K562 (cell line): ENCODE measurements at regions not wholly inside any gene's neighbourhood (a gene's known extent, or its start where the extent isn't known, plus 50 kb on each side); places are given as distances from the start of the nearest gene placed in this dataset.

Source experiments
- ATAC-seq: fragments of 200-7000 bp; cut with Tn5 transposase; 3 replicates; pipeline ENCODE4 v1.9.1; 2020; ENCODE audit warnings: moderate library complexity
- BruUV-seq: library from RNA; stranded (reverse); fragments of 400-500 nt; replicated peaks from 2 replicates; lab custom pipeline; 2021; lab: Mats Ljungman, UMichigan
- CTCF ChIA-PET: fragments of 300-600 bp; formaldehyde crosslinking; extraction: SDS; loops from one replicate; lab custom pipeline; 2021; ENCODE audit warnings: low intra/inter-chr PET ratio; lab: Yijun Ruan, JAX
- POLR2A ChIA-PET: fragments of 300-600, 350-650 bp; sonication (Branson Sonifier 250); formaldehyde crosslinking; extraction: SDS; loops from one replicate; lab custom pipeline; 2021; ENCODE audit warnings: antibody characterized with exemption, inconsistent platforms; lab: Yijun Ruan, JAX
- DNase-seq, 4 experiments: peaks; one replicate each; pipeline versions ENCODE4 v3.0.0 to v3.0.0-alpha.2; 2011 to 2018; ENCODE audit warnings: low spot score in 3 of 4, mixed read lengths in 3 of 4; ENCODE audit errors: extremely low read depth in 1 of 4
- FAIRE-seq: peaks from 2 replicates; lab custom pipeline; 2011; peaks lifted over from hg19 to GRCh38; lab: Jason Lieb, UNC
- H2AFZ ChIP-seq: 2 replicates; pipeline ENCODE4 v1.6.0; 2011; ENCODE audit warnings: low read depth, low read length, control low read depth, inconsistent platforms
- H3K27ac ChIP-seq: fragments of 200-600 bp; 3 replicates; pipeline ENCODE4 v1.8.0; 2011; ENCODE audit warnings: low read depth, mild to moderate bottlenecking, control low read depth, inconsistent platforms, low read length, moderate library complexity, mixed read lengths; ENCODE audit errors: extremely low read depth
- H3K27me3 ChIP-seq, 2 experiments: fragments of 300-600 bp in 1 of 2; 2 replicates in 1 of 2; 3 replicates in 1 of 2; pipeline versions ENCODE4 v1.6.0 to v1.8.0; 2011; ENCODE audit warnings: inconsistent platforms in 2 of 2, low read length in 2 of 2, mild to moderate bottlenecking in 1 of 2, mixed read lengths in 1 of 2, moderate library complexity in 1 of 2; ENCODE audit not compliant: control insufficient read depth in 2 of 2, insufficient read depth in 2 of 2
- H3K36me3 ChIP-seq: fragments of 300-600 bp; 3 replicates; pipeline ENCODE4 v1.8.0; 2011; ENCODE audit warnings: mild to moderate bottlenecking, low read length, inconsistent platforms; ENCODE audit not compliant: control insufficient read depth, insufficient read depth
- H3K4me1 ChIP-seq, 2 experiments: fragments of 200-600 bp in 1 of 2; replicated peaks in 1 of 2; 2 replicates in 1 of 2; 3 replicates in 1 of 2; pipeline versions ENCODE4 v1.5.1 to v1.8.0; 2011; ENCODE audit warnings: inconsistent platforms in 2 of 2, low read length in 2 of 2, mild to moderate bottlenecking in 1 of 2, mixed read lengths in 1 of 2, moderate library complexity in 1 of 2; ENCODE audit not compliant: control insufficient read depth in 2 of 2, insufficient read depth in 2 of 2
- H3K4me2 ChIP-seq: 2 replicates; pipeline ENCODE4 v1.6.1; 2011; ENCODE audit warnings: low read length, control low read depth, inconsistent platforms, mixed read lengths; ENCODE audit not compliant: insufficient read depth
- H3K4me3 ChIP-seq: fragments of 200-600 bp; sonication (generic), shearing (Covaris generic); 2 replicates; pipeline ENCODE4 v1.5.1; 2016; ENCODE audit warnings: control low read depth, inconsistent platforms
- H3K79me2 ChIP-seq: fragments of 200-600 bp; 3 replicates; pipeline ENCODE4 v1.8.0; 2011; ENCODE audit warnings: low read length, inconsistent platforms; ENCODE audit not compliant: control insufficient read depth, insufficient read depth
- H3K9ac ChIP-seq, 2 experiments: 2 replicates each; pipeline versions ENCODE4 v1.6.0 to v1.6.1; 2011; ENCODE audit warnings: low read depth in 2 of 2, low read length in 2 of 2, control low read depth in 1 of 2, inconsistent platforms in 1 of 2, mild to moderate bottlenecking in 1 of 2, mixed read lengths in 1 of 2; ENCODE audit not compliant: insufficient read depth in 1 of 2
- H3K9me1 ChIP-seq: one replicate; pipeline ENCODE4 v1.6.0; 2011; ENCODE audit warnings: inconsistent platforms, mild to moderate bottlenecking, low read length, moderate library complexity; ENCODE audit not compliant: control insufficient read depth, insufficient read depth
- H3K9me3 ChIP-seq: replicated peaks from 2 replicates; pipeline ENCODE4 v1.5.1; 2011; ENCODE audit warnings: low read depth, low read length, inconsistent platforms; ENCODE audit not compliant: control insufficient read depth, insufficient read depth
- H4K20me1 ChIP-seq: replicated peaks from 2 replicates; pipeline ENCODE4 v1.6.1; 2011; ENCODE audit warnings: low read length, inconsistent platforms, mixed read lengths; ENCODE audit not compliant: control insufficient read depth, insufficient read depth
- KDM1A ChIP-seq, 2 experiments: fragments of 450-650 bp; IDR thresholded peaks; 2 replicates each; pipeline ENCODE4 v1.6.1; 2016; ENCODE audit warnings: mild to moderate bottlenecking in 2 of 2
- TFAM ChIP-seq: fragments of 250-450 bp; sonication (Bioruptor Pico); conservative IDR thresholded peaks from 2 replicates; pipeline ENCODE4 v1.5.0; 2021; ENCODE audit warnings: mild to moderate bottlenecking, moderate library complexity
- ZNF146 ChIP-seq: IDR thresholded peaks from one replicate; pipeline ENCODE4 v1.6.1; 2018; ENCODE audit warnings: missing compliant biosample characterization; ENCODE audit not compliant: unreplicated experiment
- ZNF23 ChIP-seq: fragments of 250-450 bp; sonication (Bioruptor Pico); IDR thresholded peaks from 2 replicates; pipeline ENCODE4 v1.4.0; 2020; ENCODE audit warnings: mild to moderate bottlenecking
- WGBS: fragments of 100-300 bp; shearing (Covaris generic); methylation state at CpG from one replicate; pipeline ENCODE4 v1.1.6; 2016; ENCODE audit warnings: low coverage, mixed read lengths; ENCODE audit not compliant: insufficient coverage; ENCODE audit errors: missing lambda C conversion rate; 5-methylcytosine and 5-hydroxymethylcytosine counted together
- in situ Hi-C: fragments of 300-500 bp; cut with MboI; formaldehyde crosslinking; loops from 4 replicates; pipeline ENCODE4 v1.15.0; 2018; ENCODE audit warnings: inconsistent platforms, mixed read lengths
- intact Hi-C: fragments of 100-400 bp; cut with micrococcal nuclease; formaldehyde crosslinking; loops from 2 replicates; pipeline ENCODE4 v1.14.2; 2022
- TF ChIP-seq, protein P1 (sequence below): IDR thresholded peaks from 2 replicates; pipeline ENCODE4 v1.6.1; 2014; ENCODE audit warnings: antibody characterized with exemption

DNA sequence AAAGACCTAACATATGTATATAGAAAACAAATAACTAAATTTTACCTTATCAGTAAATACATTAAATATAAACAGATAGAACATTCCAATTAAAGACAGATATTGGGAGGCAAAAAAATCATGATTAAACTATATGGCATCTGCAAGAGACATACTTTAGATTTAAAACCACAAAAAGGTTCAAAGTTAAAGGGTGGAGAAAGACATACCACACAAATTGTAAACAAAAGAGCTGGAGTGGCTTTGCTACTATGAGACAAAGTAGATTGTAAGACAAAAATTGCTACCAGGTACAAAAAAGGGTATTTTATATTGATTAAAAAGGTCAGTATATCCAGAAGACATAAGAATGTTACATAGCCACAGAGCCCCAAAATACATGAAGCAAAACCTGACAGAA lies 200.2 kb downstream of the KCNRG start:
- in situ Hi-C loops: no loop called here
- Histone ChIP-seq H3K9me3 (peaks cover 5% of the 10 kb centered on the region), H3K9me1 (no peaks in the 10 kb centered on the region), H4K20me1 (no peaks in the 10 kb centered on the region), H2AFZ (no peak overlapping the region), H3K27ac (no peak overlapping the region), H3K27me3 (no peaks in the 10 kb centered on the region), H3K4me1 (no peaks in the 10 kb centered on the region), H3K79me2 (no peaks in the 10 kb centered on the region), H3K9ac (no peak overlapping the region), H3K4me2 (no peak overlapping the region), H3K4me3 (no peak overlapping the region), H3K36me3 (no peaks in the 10 kb centered on the region)
- DNase-seq: no peak
- POLR2A ChIA-PET: no interaction called here
- FAIRE-seq: no peak
- CTCF ChIA-PET: no interaction called here
- intact Hi-C loops: no loop called here
- BruUV-seq: no TSS peak
- no peak for TF ChIP-seq ZNF23 (CRISPR knock-in tag)
- TF ChIP-seq, protein P1, sequence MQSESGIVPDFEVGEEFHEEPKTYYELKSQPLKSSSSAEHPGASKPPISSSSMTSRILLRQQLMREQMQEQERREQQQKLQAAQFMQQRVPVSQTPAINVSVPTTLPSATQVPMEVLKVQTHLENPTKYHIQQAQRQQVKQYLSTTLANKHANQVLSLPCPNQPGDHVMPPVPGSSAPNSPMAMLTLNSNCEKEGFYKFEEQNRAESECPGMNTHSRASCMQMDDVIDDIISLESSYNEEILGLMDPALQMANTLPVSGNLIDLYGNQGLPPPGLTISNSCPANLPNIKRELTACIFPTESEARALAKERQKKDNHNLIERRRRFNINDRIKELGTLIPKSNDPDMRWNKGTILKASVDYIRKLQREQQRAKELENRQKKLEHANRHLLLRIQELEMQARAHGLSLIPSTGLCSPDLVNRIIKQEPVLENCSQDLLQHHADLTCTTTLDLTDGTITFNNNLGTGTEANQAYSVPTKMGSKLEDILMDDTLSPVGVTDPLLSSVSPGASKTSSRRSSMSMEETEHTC: no peak
- TF ChIP-seq, all 486 proteins: peak for 0
- no peak for ATAC-seq

DNA sequence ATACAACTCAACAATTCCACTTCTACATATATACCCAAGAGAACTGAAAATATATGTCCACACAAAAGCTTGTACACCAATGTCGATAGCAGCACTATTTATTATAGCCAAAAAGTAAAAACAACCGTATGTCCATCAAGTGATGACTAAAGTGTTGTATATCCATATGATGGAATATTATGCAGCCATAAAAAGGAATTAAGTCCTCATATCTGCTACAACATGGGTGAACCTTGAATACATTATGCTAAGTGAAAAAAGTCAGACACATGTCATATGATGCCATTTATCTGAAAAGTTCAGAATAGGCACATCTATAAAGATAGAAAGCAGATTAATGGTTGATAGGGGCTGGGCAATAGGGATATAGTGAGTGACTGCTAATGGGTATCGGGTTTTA lies 204.5 kb downstream of the KCNRG start:
- ChIA-PET POLR2A (no interaction called here), CTCF (no interaction called here)
- FAIRE-seq (no peak), ATAC-seq (no peak), DNase-seq (no peak)
- TF ChIP-seq TFAM (no peak), ZNF146 (CRISPR knock-in tag) (peak; percentile 67), KDM1A (IDR thresholded peaks at IDR 0.05) (peak in 1 of 2 experiments; percentile 16; a peak in 1 of 4 replicates)
- H3K9ac ChIP-seq: no peak overlapping the region
- no TSS peak for BruUV-seq
- 97% methylated on average over 3 of the region's 3 CpGs for WGBS
- no peak overlapping the region for H3K4me3 ChIP-seq
- H3K79me2 ChIP-seq: no peaks in the 10 kb centered on the region
- H3K36me3 ChIP-seq: no peaks in the 10 kb centered on the region
- intact Hi-C loops: no loop called here
- no peaks in the 10 kb centered on the region for H3K9me1 ChIP-seq
- H4K20me1 ChIP-seq: no peaks in the 10 kb centered on the region
- no peaks in the 10 kb centered on the region for H3K4me1 ChIP-seq
- H3K27ac ChIP-seq: no peak overlapping the region
- peaks cover 2% of the 10 kb centered on the region for H3K9me3 ChIP-seq
- H3K27me3 ChIP-seq: no peaks in the 10 kb centered on the region
- H3K4me2 ChIP-seq: no peak overlapping the region
- H2AFZ ChIP-seq: no peak overlapping the region
- in situ Hi-C loops: no loop called here
